Neural cell (in vitro differentiated cells): ENCODE measurements at regions not wholly inside any gene's neighbourhood (a gene's known extent, or its start where the extent isn't known, plus 50 kb on each side); places are given as distances from the start of the nearest gene placed in this dataset.

ENCODE experiments used
- CTCF ChIP-seq: fragments of 450-650 bp; IDR thresholded peaks from 2 replicates; pipeline ENCODE4 v1.5.1; 2014; ENCODE audit warnings: antibody characterized with exemption, mild to moderate bottlenecking, moderate library complexity; ENCODE audit not compliant: poor library complexity, severe bottlenecking
- EZH2 ChIP-seq: fragments of 200-600, 300-800 bp; shearing (Covaris generic), sonication (generic); IDR thresholded peaks from 2 replicates; pipeline ENCODE4 v1.6.1; 2014; ENCODE audit warnings: antibody characterized with exemption, low read length, borderline replicate concordance, mild to moderate bottlenecking; ENCODE audit not compliant: insufficient read depth, poor library complexity, severe bottlenecking
- POLR2AphosphoS5 ChIP-seq: IDR thresholded peaks from 2 replicates; pipeline ENCODE4 v1.6.1; 2012
- RAD21 ChIP-seq: fragments of 450-650 bp; conservative IDR thresholded peaks from 2 replicates; pipeline ENCODE4 v1.6.1; 2014; ENCODE audit warnings: antibody characterized with exemption, mild to moderate bottlenecking, moderate library complexity
- REST ChIP-seq: IDR thresholded peaks from 2 replicates; pipeline ENCODE4 v1.6.1; 2012; ENCODE audit warnings: borderline replicate concordance
- TAF1 ChIP-seq: IDR thresholded peaks from 2 replicates; pipeline ENCODE4 v1.6.1; 2012; ENCODE audit warnings: low read depth

- TF ChIP-seq CTCF (no peak), POLR2AphosphoS5 (no peak), REST (no peak), RAD21 (no peak), TAF1 (no peak), EZH2 (no peak)
Observed at GRCh38 chr4:188532751-188533150, 393.5 kb downstream of the TRIML1 start.
